Right lobe of liver (tissue), 6 donors: ENCODE measurements at regions not wholly inside any gene's neighbourhood (a gene's known extent, or its start where the extent isn't known, plus 50 kb on each side); places are given as distances from the start of the nearest gene placed in this dataset.
"Not testable (repeated sequence)": the region's sequence is repeated elsewhere in the genome, so short reads cannot be mapped to it uniquely, and the experiment has no call there.

Source experiments
- ATAC-seq, 4 donors: fragments of 200-7000 bp; cut with Tn5 transposase; one replicate each; pipeline ENCODE4 v1.9.1; 2020; ENCODE audit warnings: mild to moderate bottlenecking in 4 of 4, moderate library complexity in 4 of 4
- DNase-seq, 3 donors: peaks; one replicate each; pipeline ENCODE4 v3.0.0-alpha.2; 2020
- H3K27ac ChIP-seq, 3 donors: fragments of 200-600 bp; one replicate each; pipeline ENCODE4 v1.8.0; 2022
- H3K27me3 ChIP-seq, 2 donors: fragments of 200-600 bp; one replicate each; pipeline ENCODE4 v1.8.0; 2022
- H3K36me3 ChIP-seq, 4 donors: fragments of 200-600 bp; sonication (generic) in 1 of 4; one replicate each; pipeline versions ENCODE4 v1.5.1 to v1.8.0; 2017 to 2022; ENCODE audit warnings: control low read depth in 1 of 4
- H3K4me1 ChIP-seq, 4 donors: fragments of 200-600 bp; sonication (generic) in 1 of 4; one replicate each; pipeline versions ENCODE4 v1.5.1 to v1.8.0; 2017 to 2022; ENCODE audit warnings: control low read depth in 1 of 4
- H3K4me3 ChIP-seq, 3 donors: fragments of 200-600 bp; one replicate each; pipeline ENCODE4 v1.8.0; 2022
- H3K9me3 ChIP-seq, 4 donors: fragments of 200-600 bp; sonication (generic) in 1 of 4; one replicate each; pipeline versions ENCODE4 v1.5.1 to v1.8.0; 2017 to 2022; ENCODE audit warnings: control low read depth in 1 of 4
- POLR2A ChIP-seq: fragments of 450-650 bp; IDR thresholded peaks from one replicate; pipeline ENCODE4 v1.6.1; 2017; ENCODE audit warnings: antibody characterized with exemption, mild to moderate bottlenecking
- WGBS: methylation state at CpG from one replicate; pipeline ENCODE4 v1.1.6; 2018; ENCODE audit warnings: low coverage, low lambda C conversion rate; ENCODE audit not compliant: insufficient coverage; ENCODE audit errors: missing lambda C conversion rate; 5-methylcytosine and 5-hydroxymethylcytosine counted together
- intact Hi-C, 2 donors: fragments of 100-400 bp; cut with DNase I; formaldehyde crosslinking; loops; one replicate each; pipeline versions ENCODE4 v1.11.2 to v1.14.1; 2022
- TF ChIP-seq, protein P1 (sequence below), 4 donors: fragments of 200-600 bp in 3 of 4; fragments of 450-650 bp in 1 of 4; IDR thresholded peaks; one replicate each; pipeline versions ENCODE4 v1.5.1 to v1.8.0; 2016 to 2022; ENCODE audit warnings: antibody characterized with exemption in 4 of 4, mild to moderate bottlenecking in 2 of 4
- donor health status: DM: no; HTN: yes; CAD: no.
- donor health status: DM: no; HTN: no; CAD: no.
- donor health status: DM: no; HTN: no; CAD: no.
- donor health status: DM: no; HTN: yes; CAD: no.
- donor health status: DM: no; HTN: yes; CAD: no.

DNA sequence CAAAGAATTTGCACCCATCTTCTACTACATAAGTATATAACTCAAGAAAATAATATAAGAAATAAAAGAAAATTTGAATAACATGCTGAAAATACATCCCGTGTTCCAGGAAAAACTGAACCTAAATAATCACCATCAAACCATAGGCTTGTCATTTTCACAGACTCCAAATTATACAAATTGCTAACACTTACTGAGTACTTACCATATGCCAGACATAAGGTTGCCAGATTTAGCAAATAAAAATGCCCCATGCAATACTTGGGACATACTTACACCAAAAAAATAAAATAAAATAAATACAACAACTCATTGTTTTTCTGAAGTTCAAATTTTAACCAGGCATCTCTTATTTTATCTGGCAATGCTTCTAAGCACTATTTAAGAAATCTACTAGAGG is 760.4 kb upstream of the SEMA6D start:
- Histone ChIP-seq H3K36me3 (no peaks in the 10 kb centered on the region), H3K27ac (no peak overlapping the region), H3K4me1 (no peaks in the 10 kb centered on the region), H3K9me3 (no peaks in the 10 kb centered on the region), H3K27me3 (no peaks in the 10 kb centered on the region), H3K4me3 (no peak overlapping the region)
- ATAC-seq (no peak), DNase-seq (no peak)
- intact Hi-C loops = no loop called here
- 77% methylated on average over 1 of the region's 1 CpG for WGBS
- no peak for TF ChIP-seq POLR2A
- TF ChIP-seq, protein P1, sequence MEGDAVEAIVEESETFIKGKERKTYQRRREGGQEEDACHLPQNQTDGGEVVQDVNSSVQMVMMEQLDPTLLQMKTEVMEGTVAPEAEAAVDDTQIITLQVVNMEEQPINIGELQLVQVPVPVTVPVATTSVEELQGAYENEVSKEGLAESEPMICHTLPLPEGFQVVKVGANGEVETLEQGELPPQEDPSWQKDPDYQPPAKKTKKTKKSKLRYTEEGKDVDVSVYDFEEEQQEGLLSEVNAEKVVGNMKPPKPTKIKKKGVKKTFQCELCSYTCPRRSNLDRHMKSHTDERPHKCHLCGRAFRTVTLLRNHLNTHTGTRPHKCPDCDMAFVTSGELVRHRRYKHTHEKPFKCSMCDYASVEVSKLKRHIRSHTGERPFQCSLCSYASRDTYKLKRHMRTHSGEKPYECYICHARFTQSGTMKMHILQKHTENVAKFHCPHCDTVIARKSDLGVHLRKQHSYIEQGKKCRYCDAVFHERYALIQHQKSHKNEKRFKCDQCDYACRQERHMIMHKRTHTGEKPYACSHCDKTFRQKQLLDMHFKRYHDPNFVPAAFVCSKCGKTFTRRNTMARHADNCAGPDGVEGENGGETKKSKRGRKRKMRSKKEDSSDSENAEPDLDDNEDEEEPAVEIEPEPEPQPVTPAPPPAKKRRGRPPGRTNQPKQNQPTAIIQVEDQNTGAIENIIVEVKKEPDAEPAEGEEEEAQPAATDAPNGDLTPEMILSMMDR (IDR thresholded peaks at IDR 0.05) = no peak

DNA sequence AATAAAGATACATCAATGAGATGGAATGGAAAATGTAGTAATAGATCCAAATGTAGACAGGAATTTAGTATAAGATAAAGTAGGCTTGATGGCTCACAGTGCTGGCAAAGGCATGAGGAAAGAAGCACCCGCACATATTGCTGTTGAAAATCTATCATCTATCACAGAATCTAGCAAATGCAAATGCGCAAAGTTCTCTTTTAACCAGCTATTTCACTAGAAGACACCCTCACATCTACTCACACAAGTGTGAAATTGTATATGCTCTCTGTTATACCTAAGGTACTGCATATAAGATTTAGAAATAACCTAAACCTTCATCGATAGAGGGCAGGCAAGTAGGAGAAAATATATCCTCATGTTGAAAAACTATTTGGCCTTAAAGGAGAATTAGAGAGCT is 756.7 kb upstream of the SEMA6D start:
- WGBS = 60% methylated on average over 3 of the region's 3 CpGs
- Histone ChIP-seq H3K27me3 (no peaks in the 10 kb centered on the region), H3K4me1 (no peaks in the 10 kb centered on the region), H3K4me3 (no peak overlapping the region), H3K9me3 (no peaks in the 10 kb centered on the region), H3K27ac (no peak overlapping the region), H3K36me3 (no peaks in the 10 kb centered on the region)
- ATAC-seq (no peak), DNase-seq (no peak)
- intact Hi-C loops = no loop called here
- no peak for TF ChIP-seq POLR2A

DNA sequence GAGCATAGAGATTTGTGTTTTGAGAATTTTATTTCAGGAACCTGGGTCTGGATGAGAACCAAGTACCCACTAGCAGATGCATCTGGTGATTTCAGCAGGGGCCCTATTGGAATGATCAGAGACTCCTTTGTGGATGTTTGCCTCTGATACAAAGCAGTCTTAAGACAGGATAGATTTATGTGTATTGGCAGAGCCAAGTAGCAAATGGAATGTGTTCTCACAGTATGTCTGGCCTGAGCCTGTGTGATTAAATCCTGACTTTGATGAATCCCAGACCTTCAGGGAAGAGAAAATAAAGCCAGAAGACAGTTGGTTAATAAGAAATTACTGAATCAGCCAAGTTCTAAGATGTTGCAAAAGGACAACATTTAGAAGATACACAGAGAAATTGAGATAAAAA is 755.5 kb upstream of the SEMA6D start:
- H3K27me3 ChIP-seq = no peaks in the 10 kb centered on the region
- no peaks in the 10 kb centered on the region for H3K9me3 ChIP-seq
- no peak overlapping the region for H3K27ac ChIP-seq
- no peaks in the 10 kb centered on the region for H3K36me3 ChIP-seq
- H3K4me3 ChIP-seq = no peak overlapping the region
- no peaks in the 10 kb centered on the region for H3K4me1 ChIP-seq
- DNase-seq = no peak
- TF ChIP-seq, protein P1 (IDR thresholded peaks at IDR 0.05) = no peak
- no peak for TF ChIP-seq POLR2A
- ATAC-seq = no peak
- intact Hi-C loops = no loop called here

DNA sequence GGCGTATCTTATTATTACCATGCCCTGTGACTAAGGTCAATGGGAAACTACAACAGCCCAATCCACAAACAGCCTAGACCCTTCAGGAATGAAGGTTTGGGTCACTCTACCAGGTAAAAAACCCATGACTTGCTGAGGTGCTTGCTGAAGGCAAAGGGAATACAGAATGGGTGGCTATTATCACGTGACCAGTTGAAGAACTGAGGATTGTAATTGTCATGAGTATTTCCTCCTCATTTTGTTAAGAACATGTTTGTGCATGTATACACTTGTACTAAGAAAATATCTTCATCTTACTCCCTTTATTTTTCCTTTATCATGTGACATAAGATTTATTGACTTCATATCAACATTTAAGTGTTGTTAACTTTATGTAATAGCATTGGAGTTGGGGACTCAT is 729.2 kb upstream of the SEMA6D start:
- DNase-seq, H3K27me3 ChIP-seq, H3K9me3 ChIP-seq, H3K4me1 ChIP-seq, intact Hi-C loops, H3K36me3 ChIP-seq, H3K27ac ChIP-seq, H3K4me3 ChIP-seq, ATAC-seq: not testable (repeated sequence)
- WGBS = 75% methylated on average over 2 of the region's 2 CpGs

DNA sequence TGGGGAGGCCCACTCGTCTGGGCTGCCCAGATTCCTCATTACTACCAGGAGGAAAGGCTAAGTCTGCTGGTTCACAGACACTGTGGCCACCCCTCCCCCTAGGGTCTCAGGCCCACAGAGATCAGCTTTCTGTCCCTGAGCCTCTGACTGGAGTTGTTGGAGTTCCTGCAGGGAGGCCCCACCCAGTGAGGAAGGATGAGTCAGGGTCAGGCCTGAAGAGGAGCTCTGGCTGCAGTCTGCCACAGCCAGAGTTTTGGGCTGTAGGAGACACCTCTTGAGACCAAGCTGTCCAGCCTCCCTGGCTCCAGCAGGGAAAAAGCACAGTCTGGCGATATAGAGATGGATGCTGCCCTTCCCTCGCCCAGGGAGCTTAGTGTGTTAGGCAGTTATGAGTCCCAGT is 720.9 kb upstream of the SEMA6D start:
- intact Hi-C loops = no loop called here
- H3K27ac ChIP-seq = no peak overlapping the region
- no peak for TF ChIP-seq POLR2A
- TF ChIP-seq, protein P1 (IDR thresholded peaks at IDR 0.05) = no peak
- H3K4me1 ChIP-seq = no peaks in the 10 kb centered on the region
- DNase-seq (no peak), ATAC-seq (no peak)
- H3K36me3 ChIP-seq = no peaks in the 10 kb centered on the region
- H3K4me3 ChIP-seq = no peak overlapping the region
- WGBS = 71% methylated on average over 1 of the region's 3 CpGs
- H3K9me3 ChIP-seq = no peaks in the 10 kb centered on the region
- H3K27me3 ChIP-seq = no peaks in the 10 kb centered on the region

DNA sequence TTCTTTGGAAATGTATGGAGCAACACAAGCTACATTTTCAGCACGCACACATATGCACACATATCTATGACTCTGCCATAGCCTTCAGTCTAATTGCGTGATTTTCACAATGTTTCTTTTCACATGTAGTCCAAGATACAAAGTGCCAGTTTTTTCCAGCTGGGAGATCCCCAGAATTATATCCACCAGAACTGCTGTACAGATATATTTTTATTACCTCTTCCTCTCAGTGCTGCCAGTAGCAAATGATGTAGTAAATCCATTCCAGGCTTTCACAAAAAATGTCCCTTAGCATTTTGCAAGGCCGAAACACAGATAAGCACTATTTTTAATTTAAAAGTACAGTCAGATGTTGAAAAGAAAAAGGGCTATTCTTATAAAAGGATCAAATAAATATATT is 719.8 kb upstream of the SEMA6D start:
- DNase-seq (no peak), ATAC-seq (no peak)
- 83% methylated on average over 3 of the region's 3 CpGs for WGBS
- TF ChIP-seq, protein P1 (IDR thresholded peaks at IDR 0.05) = no peak
- TF ChIP-seq POLR2A = no peak
- no peak overlapping the region for H3K27ac ChIP-seq
- H3K9me3 ChIP-seq = no peaks in the 10 kb centered on the region
- no peaks in the 10 kb centered on the region for H3K36me3 ChIP-seq
- no peaks in the 10 kb centered on the region for H3K4me1 ChIP-seq
- H3K4me3 ChIP-seq = no peak overlapping the region
- intact Hi-C loops = no loop called here
- no peaks in the 10 kb centered on the region for H3K27me3 ChIP-seq
